GM21381 (cell line): ENCODE measurements at regions not wholly inside any gene's neighbourhood (a gene's known extent, or its start where the extent isn't known, plus 50 kb on each side); places are given as distances from the start of the nearest gene placed in this dataset.

Source experiments
- ATAC-seq: cut with Tn5 transposase; IDR thresholded peaks from one replicate; pipeline ENCODE4 v1.9.1; 2021; ENCODE audit warnings: mild to moderate bottlenecking, moderate library complexity; ENCODE audit not compliant: unreplicated experiment

- ATAC-seq = no peak
Observed at GRCh38 chr7:94222516-94222915, 172.2 kb upstream of the COL1A2 start.

DNA sequence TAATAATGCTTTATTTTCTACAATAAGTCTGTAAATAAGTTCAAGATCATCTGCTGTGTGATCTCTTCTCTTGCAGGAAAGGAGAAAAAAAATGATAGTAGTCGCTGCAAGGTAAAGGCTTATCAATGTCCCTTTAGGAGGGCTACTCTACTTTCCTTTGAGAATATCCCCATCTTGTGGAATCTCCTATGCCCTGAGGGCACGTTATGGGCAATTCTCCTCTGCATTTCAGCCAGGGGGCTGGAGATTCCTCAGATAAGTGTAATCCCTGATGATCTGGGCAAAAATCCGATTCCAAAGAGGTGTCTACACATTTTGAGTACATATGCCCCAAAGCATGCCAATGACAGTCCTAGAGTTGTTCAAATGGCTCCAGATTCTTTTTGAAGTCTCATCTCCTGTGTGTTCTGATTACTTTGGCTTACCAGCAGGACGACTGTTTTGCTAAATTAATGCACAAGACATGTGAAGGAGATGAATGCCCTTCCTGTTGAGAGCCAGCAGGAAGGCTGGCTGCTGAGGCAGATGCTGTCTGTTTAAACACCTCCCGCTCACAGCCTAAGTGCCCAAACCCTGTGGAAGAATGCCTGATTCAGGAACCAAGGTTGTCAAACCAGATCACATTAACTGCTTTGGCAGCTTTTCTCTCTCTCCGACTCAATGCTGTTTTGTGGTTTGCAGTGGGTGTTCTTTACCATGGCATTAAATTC lies 171.2 kb upstream of the COL1A2 start:
- peak; percentile 57 for ATAC-seq

DNA sequence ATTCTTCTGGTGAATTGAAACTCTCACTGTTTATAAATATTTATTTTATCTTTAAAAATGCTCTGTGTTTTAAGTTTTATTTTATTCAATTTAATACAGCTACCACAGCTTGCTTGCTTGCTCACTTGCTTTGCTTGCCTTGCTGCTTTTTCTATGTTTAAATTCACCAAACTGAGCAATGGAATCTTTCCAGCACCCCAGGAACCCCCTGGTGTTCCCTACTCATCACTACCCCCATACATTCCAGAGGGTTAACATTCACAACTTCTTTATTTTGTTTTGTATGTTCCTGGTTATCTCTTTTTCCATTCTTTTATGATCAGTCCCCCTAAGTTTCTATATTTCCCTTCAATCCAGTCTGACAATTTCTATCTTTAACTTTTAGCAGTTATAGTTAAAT lies 166.5 kb upstream of the COL1A2 start:
- no peak for ATAC-seq

DNA sequence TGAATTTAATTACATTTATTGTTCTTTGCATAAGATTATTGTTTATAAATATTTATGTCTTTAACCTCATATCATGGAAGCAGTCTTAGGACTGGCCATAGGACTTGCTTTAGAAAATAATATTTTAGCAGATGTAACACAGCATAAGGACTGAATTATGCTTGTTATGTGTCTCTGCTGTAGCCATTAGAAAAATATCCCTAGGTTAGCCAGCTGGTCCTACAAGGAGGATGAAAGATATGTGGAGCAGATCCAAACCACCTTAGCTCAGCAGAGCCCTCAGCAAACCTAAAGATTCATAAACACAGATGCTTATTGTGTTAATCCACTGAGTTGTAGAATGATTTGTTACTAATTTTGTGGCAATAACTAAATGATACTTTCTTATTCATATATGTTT lies 166.0 kb upstream of the COL1A2 start:
- ATAC-seq = no peak

DNA sequence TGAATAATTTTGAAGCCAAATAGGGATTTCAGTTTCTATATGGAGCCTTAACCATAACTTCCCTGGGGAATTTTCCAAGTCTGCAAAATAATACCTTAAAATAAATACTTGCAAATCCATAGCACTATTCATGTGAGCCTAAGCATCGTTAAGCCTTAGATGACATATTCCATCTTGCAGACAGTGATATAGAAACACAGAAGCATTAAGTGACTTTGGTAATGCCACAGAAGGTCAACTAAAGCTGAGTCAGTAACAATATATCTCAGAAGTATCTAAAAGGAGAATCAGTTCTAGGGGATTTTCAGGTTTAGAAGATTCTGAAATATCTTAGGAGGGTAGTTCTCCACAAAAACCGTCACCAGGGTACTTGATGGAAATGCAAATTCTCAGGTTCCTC lies 163.4 kb upstream of the COL1A2 start:
- ATAC-seq = no peak

DNA sequence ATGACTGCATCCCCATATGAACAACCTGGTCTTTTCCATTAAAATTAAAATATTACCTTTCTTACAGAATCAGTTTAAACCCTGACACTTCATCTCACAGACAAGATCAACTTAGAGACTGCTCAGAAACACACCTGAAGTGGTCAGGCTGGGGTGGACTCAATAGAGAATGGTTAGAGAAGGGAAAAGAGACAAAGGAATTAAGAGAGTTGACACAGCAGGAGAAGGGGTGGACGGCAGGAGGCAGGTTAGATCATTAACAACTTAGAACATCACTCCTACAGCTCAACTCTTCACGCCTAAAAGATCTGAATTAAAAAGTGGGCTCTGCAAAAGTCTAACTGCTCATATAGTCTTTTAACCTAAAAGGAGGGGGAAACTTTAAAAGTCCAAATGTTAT lies 157.7 kb upstream of the COL1A2 start:
- ATAC-seq = no peak

GRCh38 chr7:94237417-94237816 lies 157.3 kb upstream of the COL1A2 start:
- ATAC-seq = no peak

GRCh38 chr7:94239661-94240234 lies 154.9 kb upstream of the COL1A2 start:
- ATAC-seq = no peak

- ATAC-seq = no peak
Observed at GRCh38 chr7:94240902-94241301, 153.8 kb upstream of the COL1A2 start.

- no peak for ATAC-seq
Observed at GRCh38 chr7:94241402-94241925, 153.2 kb upstream of the COL1A2 start.

- no peak for ATAC-seq
Observed at GRCh38 chr7:94243066-94243711, 151.5 kb upstream of the COL1A2 start.

DNA sequence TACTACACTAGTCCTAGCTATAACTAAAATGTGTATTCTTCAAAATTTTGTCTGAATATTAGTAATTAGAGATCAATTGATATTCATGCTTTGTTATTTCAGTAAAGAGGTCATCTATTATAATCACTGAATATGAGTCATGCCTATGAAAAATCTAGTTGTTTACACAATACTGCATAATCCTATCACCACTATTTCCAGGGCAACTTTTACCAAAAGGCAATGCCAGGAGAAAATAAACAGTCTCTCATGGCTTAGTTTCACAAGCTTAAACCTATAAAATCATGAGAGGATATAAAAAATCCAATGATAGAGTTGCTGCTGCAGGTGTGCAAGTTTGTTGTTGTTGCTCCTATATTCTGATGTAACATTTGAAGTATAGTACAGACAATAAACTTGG lies 149.9 kb upstream of the COL1A2 start:
- ATAC-seq = no peak

GRCh38 chr7:94245500-94245899 lies 149.2 kb upstream of the COL1A2 start:
- no peak for ATAC-seq

GRCh38 chr7:94247970-94248369 lies 146.7 kb upstream of the COL1A2 start:
- no peak for ATAC-seq

DNA sequence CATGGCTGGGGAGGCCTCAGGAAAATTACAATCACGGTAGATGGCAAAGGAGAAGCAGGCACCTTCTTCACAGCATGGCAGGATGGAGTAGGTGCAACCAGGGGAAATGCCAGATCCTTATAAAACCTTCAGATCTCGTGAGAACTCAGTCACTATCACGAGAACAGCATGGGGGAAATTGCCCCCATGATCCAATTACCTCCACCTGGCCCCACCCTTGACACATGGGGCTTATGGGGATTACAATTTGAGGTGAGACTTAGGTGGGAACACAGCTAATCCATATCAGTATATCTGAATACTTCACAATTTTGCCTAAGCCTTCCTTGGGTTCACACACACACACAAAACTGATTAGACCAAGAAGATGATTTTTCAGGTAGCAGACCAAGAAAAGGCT lies 145.1 kb upstream of the COL1A2 start:
- ATAC-seq = no peak

DNA sequence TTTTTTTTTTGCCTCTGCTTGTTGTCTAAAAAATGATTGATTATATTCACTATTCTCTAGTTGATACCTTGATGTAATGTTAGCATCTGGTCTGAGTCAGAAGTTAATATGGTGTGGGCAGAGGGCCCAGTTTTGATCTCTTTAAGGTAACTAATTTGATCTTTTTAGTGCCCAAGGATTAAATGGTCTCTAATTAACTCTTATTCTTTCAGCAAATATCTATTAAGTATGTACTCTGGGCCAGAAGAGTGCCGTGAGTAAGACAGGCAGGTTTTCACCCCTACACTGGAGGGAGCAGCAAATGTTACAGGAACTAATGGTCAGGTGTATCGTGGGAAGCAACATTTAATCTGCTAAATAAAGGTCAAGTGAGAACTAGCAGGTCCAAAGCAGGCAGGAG lies 144.6 kb upstream of the COL1A2 start:
- no peak for ATAC-seq

DNA sequence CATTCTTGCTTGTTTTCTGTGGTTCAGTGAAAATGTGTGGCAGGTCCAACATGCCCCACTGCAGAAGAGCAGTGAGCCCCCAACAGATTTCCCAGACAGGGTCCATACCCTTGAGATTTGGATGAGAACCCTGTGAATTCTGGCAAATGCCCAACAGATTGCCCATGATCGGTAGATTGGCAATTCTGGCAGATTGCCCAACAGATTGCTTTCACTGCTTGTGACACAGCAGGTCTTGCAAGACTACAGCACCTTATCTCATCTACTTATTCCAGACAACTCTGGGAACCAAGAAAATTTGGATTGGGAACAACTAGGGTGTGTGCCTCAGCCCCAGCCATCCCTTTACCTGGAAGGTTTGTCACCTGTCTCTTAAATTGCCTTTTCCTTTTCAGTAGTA lies 143.7 kb upstream of the COL1A2 start:
- ATAC-seq = no peak

DNA sequence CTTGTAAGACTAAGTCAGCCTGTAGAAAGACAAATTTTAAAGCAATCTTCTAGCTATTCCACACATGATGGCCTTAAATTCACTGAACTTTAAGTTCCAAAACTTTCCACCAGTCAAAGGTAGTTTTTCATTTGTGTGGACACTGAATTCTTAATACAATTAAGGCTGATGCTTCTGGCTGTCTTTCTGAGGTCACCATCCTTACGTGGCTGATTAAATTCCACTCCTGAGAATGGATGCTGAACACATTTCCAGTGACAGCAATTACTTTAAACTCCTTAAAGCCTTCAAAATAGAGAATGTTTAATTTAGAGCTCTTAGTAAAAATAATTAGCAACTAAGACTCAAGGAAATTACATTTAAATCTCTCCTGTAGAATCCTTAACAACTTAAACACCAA lies 142.6 kb upstream of the COL1A2 start:
- ATAC-seq = no peak

DNA sequence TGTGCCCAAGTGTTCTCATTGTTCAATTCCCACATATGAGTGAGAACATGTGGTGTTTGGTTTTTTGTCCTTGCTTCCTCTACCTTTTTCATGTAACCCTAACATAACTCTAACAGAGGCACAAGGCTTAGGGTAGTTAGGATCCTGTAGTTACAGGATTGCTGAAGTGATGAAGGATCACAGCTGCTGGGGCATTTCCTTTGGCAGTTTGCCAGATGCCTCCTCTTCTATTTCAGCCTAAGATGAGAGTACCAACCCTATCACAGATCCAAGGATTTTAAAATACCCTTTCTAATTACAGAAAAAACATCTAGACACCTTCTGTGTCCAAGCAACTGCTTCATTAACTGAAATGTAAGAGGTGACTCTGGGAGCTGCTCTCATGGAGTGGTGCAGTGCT lies 141.7 kb upstream of the COL1A2 start:
- ATAC-seq = no peak

- ATAC-seq = no peak
Observed at GRCh38 chr7:94253686-94254085, 141.0 kb upstream of the COL1A2 start.

DNA sequence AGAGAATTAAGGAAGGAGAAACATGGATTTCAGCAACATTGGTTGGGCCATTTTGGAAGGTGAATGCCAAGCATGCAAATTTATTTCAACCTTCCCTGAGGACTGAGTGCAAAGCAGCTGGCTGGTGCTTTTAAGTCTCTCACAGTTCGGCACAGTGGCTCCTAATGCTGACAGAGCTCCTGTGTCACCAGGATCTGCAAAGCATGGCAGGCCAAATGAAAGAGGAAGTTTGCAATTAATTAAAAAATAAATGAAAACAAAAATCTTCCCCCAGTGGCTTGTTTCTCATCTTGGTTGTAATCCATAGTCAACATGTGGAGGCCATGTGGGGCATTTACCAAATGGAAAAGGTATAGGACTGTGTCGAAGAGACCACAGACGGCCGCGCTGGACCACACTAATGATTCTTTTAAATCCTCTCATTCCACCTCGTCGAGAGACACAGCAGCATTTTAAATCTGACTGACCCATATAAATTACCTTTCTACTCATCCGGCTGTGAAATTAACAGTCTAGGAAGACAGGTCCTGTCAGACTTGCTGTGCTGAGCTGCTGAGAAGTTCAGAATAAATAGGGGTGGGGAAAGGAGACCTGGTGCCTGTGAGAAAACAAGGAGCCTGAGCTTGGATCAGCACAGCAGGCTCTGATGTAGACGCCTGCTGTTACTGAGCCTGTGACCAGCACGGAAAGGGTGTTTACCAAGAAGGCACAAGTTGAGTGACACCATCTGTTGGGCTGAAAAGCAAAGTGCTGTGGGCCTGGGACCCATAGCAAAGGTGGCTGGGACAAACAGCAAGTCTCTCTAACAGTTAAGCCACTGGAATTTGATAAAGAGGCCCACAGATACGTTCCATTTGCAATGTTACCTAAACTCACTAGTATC lies 136.0 kb upstream of the COL1A2 start:
- ATAC-seq = no peak
